Esophagus squamous epithelium (tissue), 4 donors: ENCODE measurements at regions not wholly inside any gene's neighbourhood (a gene's known extent, or its start where the extent isn't known, plus 50 kb on each side); places are given as distances from the start of the nearest gene placed in this dataset.

Experiments
- CTCF ChIP-seq, 6 experiments: fragments of 450-650 bp in 4 of 6; fragments of 200-600 bp in 2 of 6; sonication (generic) in 2 of 6; IDR thresholded peaks; one replicate each; pipeline ENCODE4 v1.5.1; 2016 to 2019; ENCODE audit warnings: antibody characterized with exemption in 6 of 6, mild to moderate bottlenecking in 4 of 6, moderate library complexity in 4 of 6
- POLR2A ChIP-seq, 4 donors: fragments of 450-650 bp; IDR thresholded peaks; one replicate each; pipeline ENCODE4 v1.6.1; 2017; ENCODE audit warnings: antibody characterized with exemption in 4 of 4, mild to moderate bottlenecking in 4 of 4, moderate library complexity in 3 of 4

DNA sequence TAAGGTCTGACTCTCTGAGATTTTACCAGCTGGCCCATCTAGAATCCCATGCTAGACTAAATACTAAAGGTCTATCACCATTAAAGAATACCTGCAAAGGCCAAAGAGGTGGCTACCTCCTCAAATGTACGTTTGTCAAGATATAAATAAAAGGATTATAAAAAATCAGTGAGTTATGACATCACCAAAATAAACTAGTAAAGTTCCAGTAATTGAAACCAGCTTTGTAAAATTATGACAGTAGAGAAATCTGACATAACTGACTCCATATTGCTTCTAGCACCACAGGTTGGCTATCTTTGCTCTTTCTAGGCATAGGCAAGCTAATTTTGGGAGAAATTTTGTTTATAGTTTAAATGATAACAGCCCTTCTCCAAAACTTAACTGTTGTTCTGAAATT lies 536.3 kb downstream of the TFAP2A start:
- no peak for TF ChIP-seq CTCF (IDR thresholded peaks at IDR 0.05)
- TF ChIP-seq POLR2A (IDR thresholded peaks at IDR 0.05): no peak
